ENCODE measurements at regions not wholly inside any gene's neighbourhood (a gene's known extent, or its start where the extent isn't known, plus 50 kb on each side); places are given as distances from the start of the nearest gene placed in this dataset.
"Not testable (repeated sequence)": the region's sequence is repeated elsewhere in the genome, so short reads cannot be mapped to it uniquely, and the experiment has no call there.

GRCh38 chr2:187056416-187057334 is 207.7 kb upstream of the ZSWIM2 start:
- no peak for ATAC-seq

DNA sequence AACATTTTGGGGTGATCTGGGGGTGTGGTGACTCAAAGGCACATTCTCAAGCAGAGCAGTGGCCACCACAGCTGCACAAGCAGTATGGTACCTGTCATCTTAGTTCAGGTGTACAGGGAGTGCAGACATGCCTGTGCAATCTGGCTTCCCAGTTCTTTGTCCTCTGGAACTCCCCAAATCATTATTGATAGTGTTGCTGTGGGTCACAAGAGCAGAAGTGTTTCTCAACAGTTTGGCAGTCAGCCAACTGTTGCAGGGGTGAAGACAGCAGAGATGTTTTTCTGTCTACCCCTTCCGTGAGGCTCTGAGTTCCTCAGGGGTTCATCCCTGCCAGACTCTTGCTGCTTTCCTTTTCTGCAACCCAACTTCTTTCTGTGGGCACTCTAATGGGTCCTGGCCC is 206.5 kb upstream of the ZSWIM2 start:
- ATAC-seq = no peak

- no peak for ATAC-seq
Measured at GRCh38 chr2:187054501-187055319, 205.7 kb upstream of the ZSWIM2 start.

GRCh38 chr2:187051350-187051749 is 202.4 kb upstream of the ZSWIM2 start:
- ATAC-seq = no peak

DNA sequence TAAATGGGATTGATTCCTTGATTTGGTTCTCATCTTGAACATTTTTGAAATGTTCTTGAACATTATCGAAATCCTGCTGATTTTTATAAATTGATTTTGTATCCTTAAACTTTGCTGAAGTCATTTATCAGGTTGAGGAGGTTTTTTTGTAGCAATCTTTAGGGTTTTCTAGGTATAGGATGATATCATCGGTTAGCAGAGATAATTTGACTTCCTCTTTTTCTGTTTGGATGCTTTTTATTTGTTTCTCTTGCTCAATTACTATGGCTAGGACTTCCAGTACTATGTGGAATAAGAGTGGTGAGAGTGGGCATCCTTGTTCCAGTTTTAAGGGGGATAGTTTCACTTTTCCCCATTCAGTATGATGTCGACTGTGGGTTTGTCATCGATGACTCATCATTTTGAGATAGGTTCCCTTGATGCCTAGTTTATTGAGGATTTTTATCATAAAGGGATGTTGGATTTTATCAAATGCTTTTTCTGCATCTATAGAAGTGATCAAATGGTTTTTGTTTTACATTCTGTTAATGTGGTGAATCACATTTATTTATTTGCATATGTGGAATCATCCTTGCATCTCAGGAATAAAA is 201.5 kb upstream of the ZSWIM2 start:
- no peak for ATAC-seq

DNA sequence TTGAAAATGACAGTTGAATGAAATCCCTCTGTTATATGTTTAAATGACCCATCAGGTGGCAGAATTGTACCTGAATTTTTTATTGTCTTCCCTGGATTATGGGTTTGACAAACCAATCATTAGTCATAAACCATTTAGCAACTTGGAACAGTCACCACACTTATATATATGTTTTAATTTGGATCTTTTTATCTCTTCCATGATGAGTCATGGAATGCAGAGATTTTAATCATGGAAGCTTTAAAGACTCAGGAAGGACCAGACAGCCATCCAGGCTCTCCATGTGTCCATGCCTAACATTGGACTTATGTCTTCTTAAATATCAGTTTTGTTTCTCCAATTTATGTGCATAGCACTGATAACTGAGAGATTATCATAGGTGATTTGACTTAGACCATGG is 188.3 kb upstream of the ZSWIM2 start:
- no peak for ATAC-seq

DNA sequence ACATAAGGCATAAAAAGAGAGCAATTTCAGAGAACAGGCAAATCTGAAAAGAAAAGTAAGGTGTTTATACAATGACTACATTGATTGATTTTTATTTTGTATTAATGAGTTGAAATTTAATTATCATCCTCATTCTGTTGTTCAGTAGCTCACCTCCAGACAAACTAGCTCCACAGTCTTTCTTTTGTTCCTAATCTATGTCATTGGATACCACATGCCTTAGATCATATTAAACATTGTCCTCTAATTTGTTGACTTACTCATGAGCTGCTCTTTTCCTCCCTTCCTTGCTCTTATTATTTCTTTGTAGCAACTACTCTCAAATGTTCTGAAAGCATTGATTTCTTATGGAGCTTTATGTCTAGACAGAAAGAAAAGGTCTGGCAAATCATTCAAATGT is 185.5 kb upstream of the ZSWIM2 start:
- ATAC-seq = no peak

GRCh38 chr2:187024739-187025138 is 175.8 kb upstream of the ZSWIM2 start:
- ATAC-seq = no peak

- ATAC-seq = not testable (repeated sequence)
Measured at GRCh38 chr2:187023996-187024395, 175.0 kb upstream of the ZSWIM2 start.

DNA sequence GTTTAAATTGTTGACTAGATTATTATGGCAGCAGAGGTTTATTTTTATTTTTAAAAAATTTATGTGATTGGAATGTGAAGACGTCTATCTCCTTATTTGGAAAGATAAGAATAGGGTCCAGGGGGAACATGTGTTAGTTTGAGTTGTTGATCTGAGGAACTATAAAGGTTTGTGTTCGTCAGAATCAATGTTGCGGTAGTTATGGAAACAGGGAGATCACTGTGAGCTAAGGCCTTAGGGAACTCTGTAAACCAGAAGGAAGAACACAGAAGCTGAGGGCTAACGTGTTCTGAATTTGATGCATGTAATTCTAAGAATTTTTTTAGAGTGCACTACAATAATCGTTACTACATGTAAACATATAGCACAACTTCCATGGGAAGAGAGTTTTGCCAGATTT is 168.5 kb upstream of the ZSWIM2 start:
- no peak for ATAC-seq

- ATAC-seq = no peak
Measured at GRCh38 chr2:187013058-187013457, 164.1 kb upstream of the ZSWIM2 start.

DNA sequence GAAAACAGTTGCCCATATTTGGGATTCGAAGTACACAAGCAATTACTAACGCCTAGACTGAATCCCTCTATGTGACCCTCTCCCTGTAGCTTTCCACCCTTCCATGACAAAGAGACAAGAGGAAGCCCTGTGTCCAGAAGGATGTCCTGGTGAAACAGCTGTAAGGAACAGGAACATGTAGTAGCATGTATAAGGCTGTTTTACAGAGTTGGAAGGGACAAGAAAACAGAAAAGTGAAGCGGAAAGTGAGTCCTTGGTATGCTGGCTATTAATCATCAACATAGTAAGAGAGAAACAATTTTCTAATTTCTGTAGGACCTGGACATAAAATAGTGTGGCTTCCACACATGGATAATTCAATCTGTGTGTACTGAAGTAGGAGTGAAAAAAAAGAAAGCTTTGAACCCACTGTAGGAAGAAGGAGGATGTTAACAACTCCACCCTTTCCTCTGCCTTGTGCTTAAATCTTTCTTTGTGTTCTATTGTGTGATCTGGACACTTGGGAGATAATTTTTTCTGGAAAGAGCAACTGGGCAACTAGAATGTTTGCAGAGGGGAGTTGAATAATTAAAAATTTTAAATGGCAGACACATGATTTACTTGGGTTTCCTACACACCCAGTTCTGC is 162.3 kb upstream of the ZSWIM2 start:
- ATAC-seq = no peak

- no peak for ATAC-seq
Measured at GRCh38 chr2:187009483-187010239, 160.7 kb upstream of the ZSWIM2 start.

DNA sequence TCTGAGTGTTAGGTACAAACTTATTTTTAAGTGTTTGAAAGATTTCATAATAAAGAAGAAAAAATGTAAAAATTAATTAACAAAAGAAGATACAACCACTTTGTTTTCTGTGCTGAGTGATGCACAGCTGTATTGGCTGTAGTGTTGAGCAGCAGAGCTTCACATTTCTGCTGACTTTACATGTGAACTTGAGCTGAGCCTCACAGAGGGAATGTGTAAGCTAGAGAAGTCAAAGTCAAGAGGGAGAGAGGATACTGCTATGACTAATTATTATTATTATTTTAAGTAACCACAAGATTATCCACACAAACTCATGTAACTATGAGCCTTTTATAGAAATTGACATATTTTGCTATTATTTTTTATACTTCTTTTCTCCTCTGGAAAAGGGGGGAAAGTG is 159.1 kb upstream of the ZSWIM2 start:
- ATAC-seq = no peak

- no peak for ATAC-seq
Measured at GRCh38 chr2:187003611-187004010, 154.6 kb upstream of the ZSWIM2 start.

GRCh38 chr2:187003038-187003554 is 154.1 kb upstream of the ZSWIM2 start:
- ATAC-seq = no peak

DNA sequence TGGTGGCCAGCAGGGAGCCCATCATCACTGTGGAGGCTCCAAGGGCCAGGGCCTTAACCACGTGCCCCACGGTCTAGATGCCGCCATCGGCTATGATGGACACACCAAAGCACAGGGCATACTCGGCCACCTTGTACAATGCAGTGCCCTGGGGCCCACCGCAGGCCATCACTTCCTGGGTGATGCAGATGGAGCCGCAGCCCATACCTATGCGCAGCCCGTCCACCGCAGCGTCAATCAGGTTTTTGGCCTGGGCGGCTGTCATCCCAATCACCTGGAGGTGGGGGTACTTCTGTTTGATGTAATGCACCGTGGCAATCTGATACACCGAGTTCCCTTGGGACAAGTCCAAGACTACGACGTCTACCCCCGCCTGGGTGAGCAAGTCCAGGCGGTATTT is 153.3 kb upstream of the ZSWIM2 start:
- ATAC-seq = no peak

- ATAC-seq = no peak
Measured at GRCh38 chr2:187001248-187001647, 152.3 kb upstream of the ZSWIM2 start.

DNA sequence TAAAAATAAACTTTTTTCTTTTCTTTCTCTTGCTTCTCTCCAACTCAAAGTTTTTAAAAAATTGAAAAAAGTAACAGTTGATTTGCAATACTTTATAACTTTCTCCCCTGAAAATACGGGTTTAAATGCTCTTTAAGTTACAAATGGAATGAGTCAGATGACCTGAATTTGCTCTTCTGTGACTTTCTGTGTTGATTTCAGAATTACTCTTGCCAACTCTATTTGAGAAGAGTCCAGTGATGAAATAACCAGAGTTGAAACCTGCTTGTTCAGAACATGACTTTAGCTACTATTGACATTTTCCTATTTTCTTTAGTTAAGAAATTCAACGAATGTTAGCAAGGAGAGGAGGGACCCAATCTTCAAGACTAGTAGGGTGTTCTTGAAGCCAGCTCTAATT is 146.1 kb upstream of the ZSWIM2 start:
- ATAC-seq = no peak

DNA sequence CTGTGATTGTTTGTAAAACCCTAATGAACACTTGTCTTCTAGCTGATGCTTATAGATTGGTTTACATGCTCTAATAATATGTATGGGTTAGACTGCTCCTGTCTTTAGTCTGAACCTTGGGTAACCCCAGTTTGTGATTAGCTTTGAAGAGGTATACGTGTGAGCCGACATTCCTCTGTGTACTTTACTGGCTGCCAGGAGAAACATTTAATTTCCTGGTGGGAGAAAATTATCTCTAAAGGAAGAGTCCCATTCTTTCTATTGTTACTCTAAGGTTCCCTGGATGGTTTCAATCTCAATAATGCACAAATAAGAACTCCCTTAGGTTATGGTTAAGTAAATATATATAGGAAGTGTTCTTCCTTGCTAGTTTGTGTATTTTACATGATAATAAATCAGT is 143.6 kb upstream of the ZSWIM2 start:
- ATAC-seq = no peak

- ATAC-seq = no peak
Measured at GRCh38 chr2:186991766-186992417, 142.9 kb upstream of the ZSWIM2 start.

Data from activated CD4-positive, CD25-positive, alpha-beta regulatory T cell treated with anti-CD3 and anti-CD28 coated beads, Interleukin-2, amount 50 U/mL, for 24 hours (primary cell).